ENCODE measurements at regions not wholly inside any gene's neighbourhood (a gene's known extent, or its start where the extent isn't known, plus 50 kb on each side); places are given as distances from the start of the nearest gene placed in this dataset.

DNA sequence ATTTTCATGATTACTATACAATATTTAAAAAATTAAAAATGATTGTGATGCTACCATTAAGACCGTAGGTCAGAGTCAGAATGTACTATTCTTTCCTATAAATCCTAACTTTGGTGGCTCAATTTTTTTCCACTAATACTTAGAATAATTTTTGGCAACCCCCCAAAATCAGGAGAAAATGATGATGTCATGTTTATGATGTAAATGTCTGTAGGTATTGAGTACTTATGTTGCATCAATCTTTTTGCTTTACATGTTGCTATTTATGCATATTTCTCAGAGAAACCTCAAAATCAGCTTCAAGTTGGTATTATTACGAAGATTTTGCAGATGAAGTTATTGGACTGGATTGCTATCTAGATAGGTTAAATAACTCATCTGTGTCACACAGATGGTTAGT lies 371.2 kb downstream of the ADGRL2 start:
- ChIA-PET POLR2A (ENCODE audit: low non-redundant PET) (no interaction called here), CTCF (no interaction called here)
- Histone ChIP-seq H3K36me3 (ENCODE audit: insufficient read depth, low read length, poor library complexity, severe bottlenecking) (no peaks in the 10 kb centered on the region), H3K27ac (ENCODE audit: low read depth, low read length, poor library complexity, severe bottlenecking) (no peak overlapping the region), H3K4me3 (ENCODE audit: low read depth, low read length, poor library complexity, severe bottlenecking) (no peak overlapping the region), H3K27me3 (replicated peaks; ENCODE audit: insufficient read depth, low read depth, low read length, poor library complexity) (no peaks in the 10 kb centered on the region), H3K4me1 (ENCODE audit: insufficient read depth, low read length, poor library complexity, severe bottlenecking) (no peaks in the 10 kb centered on the region), H3K9me3 (ENCODE audit: low read depth, low read length, poor library complexity, severe bottlenecking) (no peaks in the 10 kb centered on the region)
- intact Hi-C loops (cut with micrococcal nuclease; ENCODE audit: unreplicated experiment): no loop called here
- no TSS peak for BruUV-seq (replicated peaks)
- no peak for TF ChIP-seq EZH2 (IDR thresholded peaks at IDR 0.05; ENCODE audit: borderline replicate concordance, low read depth, low read length, poor library complexity, severe bottlenecking)
- DNase-seq (ENCODE audit: low spot score): no peak

DNA sequence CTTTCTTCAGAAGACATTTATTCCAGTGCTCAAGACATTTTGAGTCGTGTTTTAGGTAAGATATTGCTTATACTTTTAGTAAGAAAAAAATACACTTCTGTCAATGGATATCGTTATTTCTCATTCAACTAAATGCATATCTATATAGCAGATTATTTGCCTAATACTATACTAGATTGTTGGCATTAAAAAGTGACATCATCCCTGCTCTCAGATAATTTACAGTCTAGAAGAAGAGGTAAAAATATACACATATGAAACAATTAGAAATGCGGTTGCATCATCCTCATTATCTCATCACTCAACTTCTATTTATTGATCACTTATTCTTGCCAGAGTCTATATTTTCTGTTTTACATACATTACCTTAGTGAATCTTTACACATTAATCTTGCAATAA lies 367.7 kb downstream of the ADGRL2 start:
- Histone ChIP-seq H3K4me3 (ENCODE audit: low read depth, low read length, poor library complexity, severe bottlenecking) (no peak overlapping the region), H3K27ac (ENCODE audit: low read depth, low read length, poor library complexity, severe bottlenecking) (no peak overlapping the region), H3K27me3 (replicated peaks; ENCODE audit: insufficient read depth, low read depth, low read length, poor library complexity) (no peaks in the 10 kb centered on the region), H3K4me1 (ENCODE audit: insufficient read depth, low read length, poor library complexity, severe bottlenecking) (no peaks in the 10 kb centered on the region), H3K9me3 (ENCODE audit: low read depth, low read length, poor library complexity, severe bottlenecking) (no peaks in the 10 kb centered on the region), H3K36me3 (ENCODE audit: insufficient read depth, low read length, poor library complexity, severe bottlenecking) (no peaks in the 10 kb centered on the region)
- POLR2A ChIA-PET (ENCODE audit: low non-redundant PET): no interaction called here
- intact Hi-C loops (cut with micrococcal nuclease; ENCODE audit: unreplicated experiment): no loop called here
- no peak for DNase-seq (ENCODE audit: low spot score)
- no TSS peak for BruUV-seq (replicated peaks)
- TF ChIP-seq, protein P1, sequence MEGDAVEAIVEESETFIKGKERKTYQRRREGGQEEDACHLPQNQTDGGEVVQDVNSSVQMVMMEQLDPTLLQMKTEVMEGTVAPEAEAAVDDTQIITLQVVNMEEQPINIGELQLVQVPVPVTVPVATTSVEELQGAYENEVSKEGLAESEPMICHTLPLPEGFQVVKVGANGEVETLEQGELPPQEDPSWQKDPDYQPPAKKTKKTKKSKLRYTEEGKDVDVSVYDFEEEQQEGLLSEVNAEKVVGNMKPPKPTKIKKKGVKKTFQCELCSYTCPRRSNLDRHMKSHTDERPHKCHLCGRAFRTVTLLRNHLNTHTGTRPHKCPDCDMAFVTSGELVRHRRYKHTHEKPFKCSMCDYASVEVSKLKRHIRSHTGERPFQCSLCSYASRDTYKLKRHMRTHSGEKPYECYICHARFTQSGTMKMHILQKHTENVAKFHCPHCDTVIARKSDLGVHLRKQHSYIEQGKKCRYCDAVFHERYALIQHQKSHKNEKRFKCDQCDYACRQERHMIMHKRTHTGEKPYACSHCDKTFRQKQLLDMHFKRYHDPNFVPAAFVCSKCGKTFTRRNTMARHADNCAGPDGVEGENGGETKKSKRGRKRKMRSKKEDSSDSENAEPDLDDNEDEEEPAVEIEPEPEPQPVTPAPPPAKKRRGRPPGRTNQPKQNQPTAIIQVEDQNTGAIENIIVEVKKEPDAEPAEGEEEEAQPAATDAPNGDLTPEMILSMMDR (conservative IDR thresholded peaks at IDR 0.05; ENCODE audit: low read depth, low read length): no peak
- no peak for TF ChIP-seq EZH2 (IDR thresholded peaks at IDR 0.05; ENCODE audit: borderline replicate concordance, low read depth, low read length, poor library complexity, severe bottlenecking)
- CTCF ChIA-PET: no interaction called here

DNA sequence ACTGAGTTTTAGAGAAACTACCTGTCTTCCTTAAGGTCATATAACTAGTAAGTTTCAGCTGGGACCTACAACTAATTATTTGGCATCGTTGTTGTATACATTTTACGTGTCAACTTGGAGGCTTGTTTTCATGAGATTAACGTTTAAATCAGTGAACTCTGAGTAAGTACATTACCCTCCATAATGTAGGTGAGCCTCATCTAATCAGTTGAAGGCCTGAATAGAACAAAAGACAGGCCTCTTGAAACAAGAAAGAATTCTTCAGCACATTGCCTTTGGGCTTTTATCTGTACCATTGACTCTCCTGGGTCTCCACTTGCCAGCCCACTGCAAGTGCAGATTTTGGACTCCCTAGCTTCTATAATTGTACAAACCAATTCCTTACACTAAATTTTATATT lies 364.6 kb downstream of the ADGRL2 start:
- no peak for DNase-seq (ENCODE audit: low spot score)

More for the DNA sequence above, 364.6 kb downstream of the ADGRL2 start:
- H3K4me1 ChIP-seq (ENCODE audit: insufficient read depth, low read length, poor library complexity, severe bottlenecking): peaks cover 20% of the 10 kb centered on the region
- H3K9me3 ChIP-seq (ENCODE audit: low read depth, low read length, poor library complexity, severe bottlenecking): no peaks in the 10 kb centered on the region
- H3K27me3 ChIP-seq (replicated peaks; ENCODE audit: insufficient read depth, low read depth, low read length, poor library complexity): no peaks in the 10 kb centered on the region
- BruUV-seq (replicated peaks): no TSS peak
- no peak overlapping the region for H3K27ac ChIP-seq (ENCODE audit: low read depth, low read length, poor library complexity, severe bottlenecking)
- CTCF ChIA-PET: no interaction called here
- TF ChIP-seq, protein P1 (conservative IDR thresholded peaks at IDR 0.05; ENCODE audit: low read depth, low read length): no peak
- no peak for TF ChIP-seq EZH2 (IDR thresholded peaks at IDR 0.05; ENCODE audit: borderline replicate concordance, low read depth, low read length, poor library complexity, severe bottlenecking)
- no peaks in the 10 kb centered on the region for H3K36me3 ChIP-seq (ENCODE audit: insufficient read depth, low read length, poor library complexity, severe bottlenecking)
- H3K4me3 ChIP-seq (ENCODE audit: low read depth, low read length, poor library complexity, severe bottlenecking): no peak overlapping the region
- POLR2A ChIA-PET (ENCODE audit: low non-redundant PET): no interaction called here
- intact Hi-C loops (cut with micrococcal nuclease; ENCODE audit: unreplicated experiment): no loop called here

Measured in A673 (cell line).